ENCODE measurements at regions not wholly inside any gene's neighbourhood (a gene's known extent, or its start where the extent isn't known, plus 50 kb on each side); places are given as distances from the start of the nearest gene placed in this dataset.

DNA sequence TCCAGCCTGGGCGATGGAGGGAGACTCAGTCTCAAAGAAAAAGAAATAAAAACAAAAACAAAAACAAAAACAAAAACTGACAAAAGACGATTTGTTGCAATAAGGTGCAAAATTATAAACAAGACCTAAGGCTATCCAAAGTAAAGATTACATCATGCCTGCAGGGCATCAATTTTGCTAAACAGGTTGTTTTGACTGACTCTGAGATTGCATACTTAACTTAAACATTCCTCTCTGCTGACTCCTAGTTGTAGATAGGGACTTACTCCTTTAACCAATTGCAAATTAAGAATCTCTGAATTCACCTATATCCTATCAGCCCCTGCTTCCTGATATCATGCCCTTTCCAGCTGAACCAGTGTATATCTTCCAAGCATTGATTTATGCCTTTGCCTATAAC, 2687.3 kb downstream of the PCDH7 start:
- in situ Hi-C loops (cut with HindIII; ENCODE audit: low pct_unique_long_range_greater_than_20kb, low sequenced_read_pairs) (no loop called here), intact Hi-C loops (cut with micrococcal nuclease; ENCODE audit: unreplicated experiment) (no loop called here)
- ChIA-PET CTCF (no interaction called here), POLR2A (no interaction called here)
- ATAC-seq (no peak), DNase-seq (ENCODE audit: low read depth, low spot score) (no peak)
- Histone ChIP-seq H3K27ac (ENCODE audit: low read length) (no peak overlapping the region), H3K4me3 (ENCODE audit: low read depth in 2 of 2, low read length in 2 of 2) (no peak overlapping the region), H3K36me3 (ENCODE audit: control insufficient read depth, insufficient read depth, low read length) (no peaks in the 10 kb centered on the region), H3K4me1 (ENCODE audit: control insufficient read depth, insufficient read depth, low read length) (no peaks in the 10 kb centered on the region), H3K9me3 (ENCODE audit: control insufficient read depth, insufficient read depth, low read depth, low read length) (no peaks in the 10 kb centered on the region), H3K27me3 (ENCODE audit: control insufficient read depth, insufficient read depth, low read length) (no peaks in the 10 kb centered on the region)
- no TSS peak for BruUV-seq (replicated peaks)
- TF ChIP-seq TCF7L2 (IDR thresholded peaks at IDR 0.05; ENCODE audit: low read depth, low read length) (no peak), POLR2AphosphoS5 (IDR thresholded peaks at IDR 0.05; ENCODE audit: low read depth, low read length) (no peak), SIN3A (IDR thresholded peaks at IDR 0.05; ENCODE audit: borderline replicate concordance, insufficient read depth, low read depth, low read length) (no peak)
- TF ChIP-seq, protein P1, sequence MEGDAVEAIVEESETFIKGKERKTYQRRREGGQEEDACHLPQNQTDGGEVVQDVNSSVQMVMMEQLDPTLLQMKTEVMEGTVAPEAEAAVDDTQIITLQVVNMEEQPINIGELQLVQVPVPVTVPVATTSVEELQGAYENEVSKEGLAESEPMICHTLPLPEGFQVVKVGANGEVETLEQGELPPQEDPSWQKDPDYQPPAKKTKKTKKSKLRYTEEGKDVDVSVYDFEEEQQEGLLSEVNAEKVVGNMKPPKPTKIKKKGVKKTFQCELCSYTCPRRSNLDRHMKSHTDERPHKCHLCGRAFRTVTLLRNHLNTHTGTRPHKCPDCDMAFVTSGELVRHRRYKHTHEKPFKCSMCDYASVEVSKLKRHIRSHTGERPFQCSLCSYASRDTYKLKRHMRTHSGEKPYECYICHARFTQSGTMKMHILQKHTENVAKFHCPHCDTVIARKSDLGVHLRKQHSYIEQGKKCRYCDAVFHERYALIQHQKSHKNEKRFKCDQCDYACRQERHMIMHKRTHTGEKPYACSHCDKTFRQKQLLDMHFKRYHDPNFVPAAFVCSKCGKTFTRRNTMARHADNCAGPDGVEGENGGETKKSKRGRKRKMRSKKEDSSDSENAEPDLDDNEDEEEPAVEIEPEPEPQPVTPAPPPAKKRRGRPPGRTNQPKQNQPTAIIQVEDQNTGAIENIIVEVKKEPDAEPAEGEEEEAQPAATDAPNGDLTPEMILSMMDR (IDR thresholded peaks at IDR 0.05) = no peak
- TF ChIP-seq, protein P2, sequence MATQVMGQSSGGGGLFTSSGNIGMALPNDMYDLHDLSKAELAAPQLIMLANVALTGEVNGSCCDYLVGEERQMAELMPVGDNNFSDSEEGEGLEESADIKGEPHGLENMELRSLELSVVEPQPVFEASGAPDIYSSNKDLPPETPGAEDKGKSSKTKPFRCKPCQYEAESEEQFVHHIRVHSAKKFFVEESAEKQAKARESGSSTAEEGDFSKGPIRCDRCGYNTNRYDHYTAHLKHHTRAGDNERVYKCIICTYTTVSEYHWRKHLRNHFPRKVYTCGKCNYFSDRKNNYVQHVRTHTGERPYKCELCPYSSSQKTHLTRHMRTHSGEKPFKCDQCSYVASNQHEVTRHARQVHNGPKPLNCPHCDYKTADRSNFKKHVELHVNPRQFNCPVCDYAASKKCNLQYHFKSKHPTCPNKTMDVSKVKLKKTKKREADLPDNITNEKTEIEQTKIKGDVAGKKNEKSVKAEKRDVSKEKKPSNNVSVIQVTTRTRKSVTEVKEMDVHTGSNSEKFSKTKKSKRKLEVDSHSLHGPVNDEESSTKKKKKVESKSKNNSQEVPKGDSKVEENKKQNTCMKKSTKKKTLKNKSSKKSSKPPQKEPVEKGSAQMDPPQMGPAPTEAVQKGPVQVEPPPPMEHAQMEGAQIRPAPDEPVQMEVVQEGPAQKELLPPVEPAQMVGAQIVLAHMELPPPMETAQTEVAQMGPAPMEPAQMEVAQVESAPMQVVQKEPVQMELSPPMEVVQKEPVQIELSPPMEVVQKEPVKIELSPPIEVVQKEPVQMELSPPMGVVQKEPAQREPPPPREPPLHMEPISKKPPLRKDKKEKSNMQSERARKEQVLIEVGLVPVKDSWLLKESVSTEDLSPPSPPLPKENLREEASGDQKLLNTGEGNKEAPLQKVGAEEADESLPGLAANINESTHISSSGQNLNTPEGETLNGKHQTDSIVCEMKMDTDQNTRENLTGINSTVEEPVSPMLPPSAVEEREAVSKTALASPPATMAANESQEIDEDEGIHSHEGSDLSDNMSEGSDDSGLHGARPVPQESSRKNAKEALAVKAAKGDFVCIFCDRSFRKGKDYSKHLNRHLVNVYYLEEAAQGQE (IDR thresholded peaks at IDR 0.05; ENCODE audit: insufficient read depth in 1 of 2, low read depth in 2 of 2, low read length in 1 of 2) = no peak

DNA sequence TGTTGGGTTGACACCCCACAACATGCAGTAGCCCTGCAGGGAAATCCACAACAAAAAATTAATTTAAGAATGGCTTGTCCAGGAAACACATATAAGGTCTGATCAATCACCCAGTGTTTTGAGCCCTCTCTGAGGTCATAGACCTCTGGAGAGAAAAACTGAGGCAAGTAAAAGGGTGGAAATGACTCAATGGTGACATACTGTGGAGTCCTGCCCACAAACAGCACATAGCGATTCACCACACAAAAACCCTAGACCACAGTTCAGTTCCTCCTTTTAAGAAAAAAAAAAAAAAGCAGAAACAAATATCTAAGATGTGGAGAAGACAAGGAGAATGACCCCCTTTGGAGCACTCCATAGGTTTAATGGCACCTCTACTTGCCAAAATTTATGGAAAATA, 2691.0 kb downstream of the PCDH7 start:
- no peak for DNase-seq (ENCODE audit: low read depth, low spot score)
- in situ Hi-C loops (cut with HindIII; ENCODE audit: low pct_unique_long_range_greater_than_20kb, low sequenced_read_pairs) = no loop called here
- BruUV-seq (replicated peaks) = no TSS peak
- TF ChIP-seq SIN3A (IDR thresholded peaks at IDR 0.05; ENCODE audit: borderline replicate concordance, insufficient read depth, low read depth, low read length) (no peak), TCF7L2 (IDR thresholded peaks at IDR 0.05; ENCODE audit: low read depth, low read length) (no peak), POLR2AphosphoS5 (IDR thresholded peaks at IDR 0.05; ENCODE audit: low read depth, low read length) (no peak)
- TF ChIP-seq, protein P2 (IDR thresholded peaks at IDR 0.05; ENCODE audit: insufficient read depth in 1 of 2, low read depth in 2 of 2, low read length in 1 of 2) = no peak
- TF ChIP-seq, protein P1 (IDR thresholded peaks at IDR 0.05) = no peak
- intact Hi-C loops (cut with micrococcal nuclease; ENCODE audit: unreplicated experiment) = no loop called here
- ChIA-PET POLR2A (no interaction called here), CTCF (no interaction called here)
- H3K9me3 ChIP-seq (ENCODE audit: control insufficient read depth, insufficient read depth, low read depth, low read length) = peaks cover 3% of the 10 kb centered on the region; the same call in 1 of the 2 replicates
- H3K27me3 ChIP-seq (ENCODE audit: control insufficient read depth, insufficient read depth, low read length) = no peaks in the 10 kb centered on the region
- no peaks in the 10 kb centered on the region for H3K4me1 ChIP-seq (ENCODE audit: control insufficient read depth, insufficient read depth, low read length)
- H3K4me3 ChIP-seq (ENCODE audit: low read depth in 2 of 2, low read length in 2 of 2) = no peak overlapping the region
- no peak overlapping the region for H3K27ac ChIP-seq (ENCODE audit: low read length)
- H3K36me3 ChIP-seq (ENCODE audit: control insufficient read depth, insufficient read depth, low read length) = no peaks in the 10 kb centered on the region
- ATAC-seq = no peak

All from Panc1 (cell line).